Hippocampal formation (tissue), 2 donors: ENCODE measurements at regions not wholly inside any gene's neighbourhood (a gene's known extent, or its start where the extent isn't known, plus 50 kb on each side); places are given as distances from the start of the nearest gene placed in this dataset.
"Not testable (repeated sequence)": the region's sequence is repeated elsewhere in the genome, so short reads cannot be mapped to it uniquely, and the experiment has no call there.

Experiments used
- DNase-seq, 2 donors: peaks; one replicate each; lab custom pipeline; 2025; lab: John Stamatoyannopoulos, UW

DNA sequence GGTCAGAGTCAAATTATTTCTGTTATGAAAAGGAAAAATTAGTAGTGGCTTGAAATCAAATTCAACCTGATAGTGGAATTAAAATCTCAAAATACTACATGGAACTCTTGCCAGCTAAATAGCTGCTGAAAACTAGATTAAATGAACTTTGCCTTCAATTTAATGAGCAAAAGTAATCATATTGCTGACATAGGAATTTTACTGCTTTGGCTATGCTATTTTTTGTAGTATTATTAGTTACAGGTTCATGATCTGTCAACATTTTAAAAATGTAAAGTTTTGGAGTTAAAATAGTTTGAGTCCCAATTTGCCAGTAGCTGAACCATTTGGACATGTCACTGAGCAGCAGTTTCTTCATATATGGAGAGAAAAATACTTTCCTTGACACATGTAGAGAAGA is 81.4 kb downstream of the RERGL start:
- DNase-seq = no peak

DNA sequence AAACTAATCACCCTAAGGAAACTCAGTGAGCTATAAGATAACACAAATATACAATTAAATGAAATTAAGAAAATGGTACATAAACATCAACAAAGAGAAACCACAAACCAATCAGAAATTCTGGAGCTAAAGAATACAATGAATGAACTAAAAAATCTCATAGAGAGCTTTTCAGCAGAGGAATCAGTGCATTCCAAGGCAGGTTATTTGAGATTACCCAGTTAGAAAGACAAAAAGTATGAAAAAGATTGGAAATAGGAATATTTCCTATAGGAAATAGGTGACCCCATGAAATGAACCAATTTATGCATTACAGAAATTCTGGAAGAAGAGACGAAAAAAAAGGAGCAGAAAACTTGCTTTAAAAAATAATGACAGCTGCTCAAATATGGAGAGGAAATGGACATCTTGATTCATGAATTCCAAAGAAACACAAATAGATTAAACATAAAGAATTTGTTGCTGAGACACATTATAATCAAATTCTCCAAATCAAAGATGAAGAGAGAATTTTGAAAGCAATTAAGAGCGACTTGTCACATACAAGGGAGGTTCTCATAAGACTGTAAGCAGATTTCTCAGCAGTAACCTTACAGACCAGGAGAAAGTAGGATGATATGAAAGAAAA is 90.7 kb downstream of the RERGL start:
- no peak for DNase-seq

DNA sequence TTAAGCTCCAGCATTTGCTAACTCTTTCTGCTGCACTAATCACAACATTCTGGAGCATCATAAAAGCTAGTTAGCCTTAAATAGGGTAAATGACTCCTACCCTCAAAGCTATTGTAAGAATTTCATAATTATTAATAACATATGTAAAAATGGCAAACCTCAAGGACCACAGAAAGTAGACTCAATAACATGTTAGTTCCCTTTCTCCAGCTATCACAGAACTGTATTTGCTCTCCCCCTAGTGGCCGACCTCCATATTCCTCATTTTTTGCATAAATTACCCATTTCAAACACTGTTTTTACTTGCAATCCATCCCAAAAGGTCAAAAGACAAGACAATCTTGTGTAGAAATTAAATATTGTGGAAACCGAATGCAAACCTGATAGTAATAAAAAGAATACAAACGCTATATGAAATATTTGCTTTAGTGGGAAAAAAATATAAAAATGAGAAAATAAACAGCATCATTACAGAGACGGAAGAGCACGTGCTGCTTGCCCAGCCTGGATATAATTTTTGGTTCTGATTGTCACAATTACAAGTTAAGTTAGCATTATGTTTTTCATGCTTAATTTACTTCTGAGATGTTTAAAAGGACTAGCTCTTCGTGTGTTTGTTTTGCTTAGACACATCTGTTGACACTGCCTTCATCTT is 97.9 kb downstream of the RERGL start:
- peak; percentile 3 to 40 for DNase-seq

DNA sequence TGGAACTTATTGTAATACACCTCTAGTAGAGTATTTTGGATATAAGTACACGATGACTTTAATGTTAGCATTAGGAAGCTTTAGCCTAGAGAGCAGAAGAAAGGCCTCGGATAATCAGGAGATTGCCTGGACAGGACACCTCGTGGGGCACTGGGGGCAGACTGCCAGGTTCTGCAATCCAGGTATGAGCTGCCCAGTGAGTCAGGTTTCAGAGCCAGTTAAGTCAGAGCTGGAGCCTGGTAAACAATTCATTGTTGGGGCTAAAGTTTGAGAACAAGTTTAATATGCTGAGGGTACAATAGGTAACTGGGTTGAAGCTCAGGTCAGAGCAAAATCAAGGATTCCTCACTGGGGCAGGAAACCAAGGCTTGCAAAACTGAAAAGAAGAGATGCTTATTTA is 107.4 kb downstream of the RERGL start:
- DNase-seq = no peak

DNA sequence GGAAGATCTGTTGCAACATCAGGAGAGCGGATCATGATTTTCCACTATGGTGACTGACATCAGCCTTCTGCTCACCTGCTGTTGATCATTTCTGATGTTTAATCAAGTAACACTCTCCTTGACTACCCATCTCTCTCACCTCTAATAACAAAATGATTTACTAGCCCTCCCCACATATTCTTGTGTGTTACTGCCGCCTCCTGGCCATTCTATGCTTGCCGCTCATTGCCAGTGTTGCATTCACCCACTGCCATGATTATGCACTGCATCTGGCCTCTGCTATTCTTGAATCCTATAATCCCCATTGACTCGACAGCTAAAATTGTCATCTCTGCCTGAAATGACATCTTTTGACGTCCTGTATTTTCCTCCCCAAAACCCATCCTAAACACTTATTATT is 113.8 kb downstream of the RERGL start:
- no peak for DNase-seq

DNA sequence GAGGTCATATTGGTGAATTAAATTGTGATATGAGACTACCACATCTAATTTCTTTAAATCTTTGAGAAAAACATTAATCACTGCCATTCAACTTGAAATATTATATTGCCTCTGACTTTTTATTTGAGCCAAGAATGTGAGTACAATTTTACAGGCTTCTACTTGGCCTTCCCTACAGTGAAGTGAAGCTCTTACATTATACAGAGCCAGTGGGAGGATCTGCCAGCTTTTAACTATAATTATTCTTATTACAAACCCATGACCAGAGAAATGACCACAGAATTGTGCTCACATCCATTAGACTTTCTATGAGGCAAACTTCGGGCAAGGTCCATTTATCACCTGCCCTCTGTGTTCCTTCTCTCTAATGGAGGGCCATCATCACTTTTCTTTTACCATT is 114.2 kb downstream of the RERGL start:
- no peak for DNase-seq

DNA sequence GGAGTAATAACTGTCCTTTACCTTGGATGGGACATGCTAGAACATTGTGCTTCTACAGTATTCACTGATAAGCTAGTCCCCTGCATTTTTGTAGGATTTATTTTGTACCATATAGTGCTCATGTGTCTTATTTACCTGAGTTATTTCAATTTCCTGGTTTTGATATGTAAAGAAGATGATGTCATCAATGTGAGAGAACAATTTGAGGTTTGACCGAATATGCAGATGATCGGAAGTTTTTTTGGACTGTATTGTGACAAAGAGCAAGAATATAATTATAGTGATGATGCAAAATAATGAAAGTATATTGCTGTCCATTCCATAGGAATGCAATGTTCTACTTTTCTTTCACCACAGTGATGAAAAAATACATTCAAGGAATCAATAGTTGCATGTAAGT is 114.8 kb downstream of the RERGL start:
- DNase-seq = no peak

DNA sequence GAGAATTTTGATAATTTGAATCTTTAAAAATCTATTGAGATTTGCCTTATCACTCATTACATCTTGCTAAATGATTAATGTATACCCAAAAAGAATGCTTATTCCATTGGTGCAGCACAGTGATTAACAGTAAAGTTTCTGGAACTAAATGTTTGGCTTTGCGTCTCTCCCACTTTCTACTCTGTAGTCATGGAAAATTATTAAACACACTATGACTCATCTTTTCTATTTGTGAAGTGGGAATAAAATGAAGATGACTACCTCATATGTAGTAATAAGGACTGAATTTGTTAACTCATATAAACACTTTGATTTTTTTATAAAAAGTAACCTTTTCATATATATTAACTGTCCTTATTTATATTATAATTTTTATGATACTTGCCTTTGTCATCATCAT is 118.1 kb downstream of the RERGL start:
- DNase-seq = no peak

DNA sequence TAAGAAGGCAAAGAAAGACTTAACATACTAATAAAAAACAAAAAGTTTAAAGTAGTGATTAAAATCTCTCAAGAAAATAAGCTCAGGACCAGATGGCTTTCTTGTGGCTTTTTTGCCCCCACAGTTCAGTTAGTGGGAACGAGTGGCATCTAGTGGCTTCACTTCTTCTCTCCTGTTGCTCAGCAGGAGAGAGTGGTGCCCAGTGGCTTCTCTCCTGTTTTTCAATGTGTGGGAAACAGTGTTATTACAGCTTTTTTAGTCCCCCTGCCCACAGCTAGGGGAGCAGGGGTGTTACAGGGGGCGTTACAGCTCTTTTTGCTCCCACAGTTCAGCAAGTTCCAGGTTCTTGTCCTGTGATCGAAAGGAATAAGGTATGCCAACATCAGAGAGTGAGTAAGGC is 135.2 kb downstream of the RERGL start:
- no peak for DNase-seq

DNA sequence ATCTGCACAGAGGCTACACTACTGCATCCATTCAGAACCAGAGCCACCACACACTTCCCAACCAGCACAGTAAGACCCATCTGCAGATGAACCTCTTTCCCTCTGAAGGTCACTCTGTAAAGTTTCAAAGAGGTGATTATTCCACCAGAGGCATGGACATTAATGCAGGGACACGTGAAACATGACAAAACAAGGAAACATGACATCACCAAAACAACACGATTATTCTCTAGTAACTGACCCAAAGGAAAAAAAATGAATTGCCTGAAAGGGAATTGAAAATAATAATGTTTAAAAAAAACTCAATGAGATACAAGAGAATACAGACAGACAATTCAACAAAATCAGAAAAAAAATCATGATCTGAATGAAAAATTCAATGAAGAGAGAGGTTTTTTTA is 139.1 kb downstream of the RERGL start:
- DNase-seq = no peak

DNA sequence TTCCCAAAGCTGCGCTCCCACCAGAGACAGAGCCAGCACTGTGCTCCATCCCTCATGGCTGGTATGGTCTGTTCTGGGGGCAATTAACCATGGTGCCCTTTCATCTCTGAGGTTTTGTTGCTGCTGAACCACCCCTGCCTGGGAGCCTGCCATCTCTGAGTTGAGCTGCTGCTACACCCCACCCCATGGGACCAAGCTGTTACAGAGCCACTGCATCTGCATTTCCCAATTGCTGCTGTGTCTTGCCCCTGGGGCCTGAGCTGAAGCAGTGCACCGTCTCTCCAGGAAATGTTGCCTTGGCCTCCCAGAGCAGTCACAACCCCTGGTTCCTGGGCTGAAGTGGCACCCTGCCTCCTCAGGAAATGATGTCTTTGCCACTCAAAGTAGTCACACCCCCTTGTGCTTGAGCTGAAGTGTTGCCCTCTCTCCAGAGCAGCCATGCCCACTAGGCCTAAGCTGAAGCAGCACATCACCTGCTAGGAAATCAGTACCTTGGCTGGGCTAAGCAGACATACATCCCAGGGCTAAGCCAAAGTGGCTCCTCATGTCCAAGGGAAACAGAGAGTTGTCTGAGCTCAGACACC is 140.3 kb downstream of the RERGL start:
- DNase-seq = no peak

DNA sequence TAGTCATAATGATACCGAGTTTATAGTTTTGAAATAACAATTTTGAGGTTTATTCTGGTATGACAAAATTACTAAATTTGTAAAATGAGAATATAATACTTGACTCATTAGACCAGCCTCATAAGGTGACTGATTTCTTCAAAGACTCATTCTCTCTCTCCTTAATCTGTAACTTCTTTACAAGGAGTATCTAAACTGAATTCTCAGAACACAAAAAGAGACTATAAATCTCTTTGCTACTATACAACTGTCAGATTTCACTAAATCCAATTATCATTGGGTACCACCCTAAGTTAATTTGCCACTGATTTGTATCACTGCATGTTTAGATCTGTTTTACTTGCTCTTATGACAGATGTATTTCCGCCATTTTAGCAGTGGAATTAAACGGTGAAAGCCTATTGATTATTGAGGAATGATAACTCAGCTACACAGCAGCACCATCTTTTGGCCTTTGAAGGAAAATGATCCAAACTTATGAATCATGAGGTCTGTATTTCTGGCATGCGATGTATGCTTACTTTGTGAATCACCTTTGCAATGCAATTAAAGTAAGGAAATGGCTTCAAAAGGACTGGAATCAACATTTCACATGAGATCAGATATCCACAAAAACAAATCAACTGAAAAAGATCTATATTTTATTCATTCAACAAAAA is 161.2 kb downstream of the RERGL start:
- DNase-seq = no peak

DNA sequence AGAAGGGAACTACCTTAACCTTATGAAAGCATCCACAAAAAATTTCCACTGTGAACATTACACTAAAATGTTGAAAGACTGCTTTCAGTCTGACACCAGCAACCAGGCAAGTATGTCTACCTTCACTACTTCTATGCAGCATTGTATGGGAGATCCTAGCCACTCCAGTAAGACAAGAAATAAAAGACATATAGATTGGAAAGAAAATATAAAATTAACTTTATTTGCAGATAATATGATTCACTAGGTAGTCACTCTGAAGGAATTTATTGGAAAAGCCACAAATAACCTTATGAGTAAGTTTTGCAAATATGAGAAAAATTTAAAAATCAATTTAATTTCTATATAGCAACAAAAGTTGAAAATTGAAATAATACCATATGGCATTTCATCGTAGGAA is 172.0 kb downstream of the RERGL start:
- no peak for DNase-seq

DNA sequence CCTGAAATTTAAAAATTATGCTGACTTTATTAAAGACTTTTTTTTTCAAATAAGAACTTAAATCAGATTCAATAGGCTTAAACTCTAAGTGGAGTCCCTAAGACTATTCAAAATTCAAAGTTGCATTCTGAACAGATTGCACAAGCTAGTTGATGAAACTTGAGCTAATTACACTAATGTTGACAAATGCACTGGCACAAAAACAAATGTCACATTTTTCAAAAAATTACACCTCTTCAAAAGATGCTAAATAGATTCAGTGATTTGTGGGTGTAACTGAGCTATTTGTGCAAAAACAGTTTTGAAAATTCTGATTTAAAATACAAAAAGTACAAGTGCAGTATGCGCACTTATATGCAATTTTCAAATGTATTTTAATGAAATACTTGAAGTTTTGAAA is 205.4 kb downstream of the RERGL start:
- DNase-seq = no peak

DNA sequence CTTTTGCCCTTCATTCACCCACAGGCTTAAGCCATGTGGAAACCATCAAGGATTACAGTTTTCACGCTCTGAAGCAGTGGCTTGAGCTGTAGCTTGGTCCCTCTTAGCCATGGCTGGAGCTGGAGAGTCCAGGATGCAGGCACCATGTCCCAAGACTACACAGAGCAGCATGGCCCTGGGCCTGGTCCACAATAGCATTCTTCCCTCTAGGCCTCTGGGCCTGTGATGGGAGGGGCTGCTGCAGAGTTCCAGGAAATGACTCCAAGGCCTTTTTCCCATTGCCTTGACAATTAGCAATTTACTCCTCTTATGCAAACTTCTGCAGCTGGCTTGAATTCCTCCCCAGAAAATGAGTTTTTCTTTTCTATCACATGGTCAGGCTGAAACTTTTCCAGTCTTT is 211.3 kb downstream of the RERGL start:
- DNase-seq = no peak

DNA sequence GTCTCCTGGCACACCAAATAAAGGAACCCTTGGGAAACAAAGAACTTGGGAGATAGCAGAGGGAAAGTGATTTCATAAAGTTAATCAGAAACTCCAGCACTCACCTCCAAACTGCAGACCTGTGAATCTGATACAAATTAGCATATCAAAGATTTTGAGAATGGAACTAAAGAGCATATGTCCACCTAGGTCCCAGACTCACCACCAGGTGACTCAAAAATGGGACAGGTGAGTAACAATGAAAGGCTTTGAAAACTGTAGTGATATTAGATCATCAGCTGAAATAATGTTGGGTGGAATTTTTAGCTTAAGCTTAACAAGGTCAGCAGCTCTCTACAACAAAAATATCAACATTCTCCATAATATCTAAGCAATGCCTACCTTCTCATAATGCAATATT is 214.8 kb downstream of the RERGL start:
- DNase-seq = no peak

DNA sequence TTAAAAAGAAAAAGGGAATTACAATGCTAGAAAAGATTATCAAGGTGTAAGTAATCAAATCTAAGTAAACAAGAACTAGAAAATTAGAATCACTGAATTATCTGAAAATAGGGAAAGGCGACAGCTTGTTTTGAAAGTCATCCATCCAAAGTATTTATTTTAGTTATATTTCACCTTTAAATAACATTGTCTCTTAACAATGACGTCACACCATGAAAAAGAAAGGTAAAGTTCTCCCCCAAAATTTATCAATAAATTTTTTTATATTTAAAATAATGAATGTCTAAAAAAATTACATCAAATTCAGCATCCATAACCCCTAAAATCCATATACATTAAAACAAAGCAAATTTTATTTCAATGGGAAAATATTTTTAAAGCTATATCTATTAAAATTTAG is 223.2 kb downstream of the RERGL start:
- no peak for DNase-seq

DNA sequence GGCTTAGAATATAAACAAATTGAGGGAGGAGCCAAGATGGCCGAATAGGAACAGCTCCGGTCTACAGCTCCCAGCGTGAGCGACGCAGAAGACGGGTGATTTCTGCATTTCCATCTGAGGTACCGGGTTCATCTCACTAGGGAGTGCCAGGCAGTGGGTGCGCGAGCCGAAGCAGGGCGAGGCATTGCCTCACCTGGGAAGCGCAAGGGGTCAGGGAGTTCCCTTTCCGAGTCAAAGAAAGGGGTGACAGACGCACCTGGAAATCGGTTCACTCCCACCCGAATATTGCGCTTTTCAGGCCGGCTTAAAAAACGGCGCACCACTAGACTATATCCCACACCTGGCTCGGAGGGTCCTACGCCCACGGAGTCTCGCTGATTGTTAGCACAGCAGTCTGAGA is 234.4 kb downstream of the RERGL start:
- DNase-seq = not testable (repeated sequence)

DNA sequence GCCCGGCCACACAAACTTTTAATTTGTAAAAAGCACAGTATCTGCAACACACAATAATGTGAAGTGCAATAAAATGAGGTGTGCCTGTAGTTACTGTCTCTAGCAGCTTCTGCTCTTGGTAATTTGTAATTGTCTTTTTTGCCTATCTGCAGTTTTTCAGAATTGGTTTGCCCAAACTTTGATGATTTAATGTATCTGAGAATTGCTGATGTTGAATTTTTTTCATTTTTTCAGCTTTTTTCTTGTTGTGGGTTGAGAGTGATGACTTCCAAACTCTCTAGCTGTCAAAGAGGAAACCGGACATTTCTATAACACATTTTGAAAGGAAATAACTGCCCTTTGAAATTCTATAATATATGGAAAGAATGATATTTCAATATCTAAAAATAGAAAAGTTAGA is 236.9 kb downstream of the RERGL start:
- DNase-seq = no peak

DNA sequence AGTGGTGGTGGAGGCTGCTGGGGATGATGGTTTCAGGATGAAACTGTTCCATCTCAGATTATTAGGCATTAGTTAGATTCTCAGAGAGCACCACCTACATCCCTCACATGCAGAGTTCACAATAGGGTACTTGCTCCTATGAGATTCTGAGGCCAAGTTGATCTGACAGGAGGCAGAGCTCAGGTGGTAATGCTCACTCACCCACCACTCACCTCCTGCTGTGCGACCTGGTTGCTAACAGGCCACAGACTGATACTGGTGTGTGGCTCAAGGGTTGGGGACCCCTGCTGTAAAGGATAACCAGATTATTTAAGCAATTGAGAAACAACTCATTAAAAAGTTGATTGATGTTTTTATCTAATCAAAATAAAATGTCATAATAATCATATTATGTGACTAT is 248.5 kb downstream of the RERGL start:
- no peak for DNase-seq

DNA sequence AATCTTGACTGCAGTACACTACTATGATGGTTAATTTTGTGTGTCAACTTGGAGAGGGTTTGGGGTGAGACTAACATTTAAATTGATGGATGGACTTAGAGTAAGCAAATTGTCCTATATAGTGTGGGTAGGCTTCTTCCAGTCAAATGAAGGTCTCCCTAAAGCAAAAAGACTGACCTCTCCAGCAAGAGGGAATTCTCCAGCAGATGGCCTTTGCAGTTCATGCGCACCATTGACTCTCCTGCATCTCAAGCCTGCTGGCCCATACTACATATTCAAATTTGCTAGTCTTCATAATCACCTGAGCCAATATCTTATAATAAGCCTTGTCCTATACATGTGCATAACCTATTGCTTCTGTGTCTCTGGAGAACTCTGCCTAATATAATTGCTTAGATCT is 260.2 kb downstream of the RERGL start:
- DNase-seq = no peak

DNA sequence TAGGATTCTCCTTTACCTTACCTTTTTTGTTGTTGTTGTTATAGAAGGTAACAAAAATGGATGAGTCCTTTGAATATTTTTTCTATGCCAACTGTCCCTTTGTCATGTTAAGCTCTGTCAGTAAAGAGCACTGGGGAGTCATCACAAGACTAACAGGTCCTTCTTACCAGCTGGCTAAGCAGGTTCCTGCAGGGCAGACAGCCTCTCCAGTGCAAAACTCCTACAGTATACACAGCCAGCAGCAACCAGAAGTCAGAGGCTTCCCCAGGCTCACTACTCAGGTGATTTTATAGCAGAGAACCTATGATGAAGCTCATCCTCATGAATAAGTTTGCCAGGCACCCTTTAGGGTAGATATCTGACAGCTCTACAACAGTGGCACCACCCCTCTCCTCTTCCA is 271.1 kb downstream of the RERGL start:
- no peak for DNase-seq

DNA sequence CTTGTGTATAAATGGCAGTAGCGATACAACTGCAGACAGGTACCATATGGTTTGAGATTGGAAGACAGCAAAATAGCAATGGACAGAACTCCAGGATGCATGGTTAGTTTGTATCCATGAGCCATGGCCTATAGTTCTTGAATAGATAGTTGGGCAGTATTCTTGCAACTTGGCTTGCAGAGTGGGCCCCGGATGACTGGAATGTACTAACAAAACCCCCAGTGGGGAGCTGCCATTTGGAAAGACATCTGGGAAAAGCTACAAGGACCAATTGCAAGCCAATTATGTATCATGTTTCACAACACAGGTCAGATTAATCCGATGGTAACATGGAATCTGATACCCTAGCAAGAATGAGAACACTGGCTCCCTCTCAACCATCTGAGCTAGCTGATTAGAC is 279.6 kb downstream of the RERGL start:
- no peak for DNase-seq
